HEK293T (cell line): ENCODE measurements at regions not wholly inside any gene's neighbourhood (a gene's known extent, or its start where the extent isn't known, plus 50 kb on each side); places are given as distances from the start of the nearest gene placed in this dataset.

Source experiments
- BHLHE40 ChIP-seq: fragments of 450-650 bp; IDR thresholded peaks from 2 replicates; pipeline ENCODE4 v1.6.1; 2016; ENCODE audit warnings: mild to moderate bottlenecking, moderate library complexity, borderline replicate concordance
- FOXA1 ChIP-seq: fragments of 450-650 bp; IDR thresholded peaks from 2 replicates; pipeline ENCODE4 v1.6.1; 2016; ENCODE audit warnings: mild to moderate bottlenecking
- FOXM1 ChIP-seq: fragments of 450-650 bp; IDR thresholded peaks from 2 replicates; pipeline ENCODE4 v1.6.1; 2017; ENCODE audit warnings: mild to moderate bottlenecking, borderline replicate concordance
- L3MBTL2 ChIP-seq: fragments of 450-650 bp; conservative IDR thresholded peaks from 2 replicates; pipeline ENCODE4 v1.6.1; 2016; ENCODE audit warnings: mild to moderate bottlenecking
- LEF1 ChIP-seq: fragments of 450-650 bp; IDR thresholded peaks from 2 replicates; pipeline ENCODE4 v1.6.1; 2017; ENCODE audit warnings: mild to moderate bottlenecking, borderline replicate concordance
- SP1 ChIP-seq: fragments of 450-650 bp; IDR thresholded peaks from 2 replicates; pipeline ENCODE4 v1.6.1; 2017
- ZNF384 ChIP-seq: fragments of 450-650 bp; IDR thresholded peaks from 2 replicates; pipeline ENCODE4 v1.6.1; 2016

DNA sequence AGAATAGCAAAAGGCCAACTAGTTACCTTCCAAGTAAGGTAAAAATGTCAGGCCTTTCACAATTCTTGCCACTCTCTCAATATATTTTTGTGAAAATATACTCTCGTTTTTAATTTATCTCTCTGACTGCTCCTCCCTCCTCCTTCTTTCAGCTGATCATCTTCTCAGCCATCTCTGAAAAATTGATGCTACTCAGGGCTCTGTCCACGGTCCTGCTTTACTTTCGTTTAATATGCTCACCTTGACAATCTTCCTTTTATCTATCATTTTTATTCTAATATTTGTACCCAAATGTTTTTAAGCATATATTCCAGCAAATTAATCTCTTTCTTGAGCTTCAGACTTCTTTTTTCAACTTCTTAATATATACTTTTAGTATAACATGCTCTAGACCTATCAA is 1362.1 kb downstream of the ROBO1 start:
- TF ChIP-seq BHLHE40 = no peak
- no peak for TF ChIP-seq SP1
- TF ChIP-seq FOXA1 = no peak
- no peak for TF ChIP-seq FOXM1
- no peak for TF ChIP-seq ZNF384
- no peak for TF ChIP-seq L3MBTL2
- TF ChIP-seq LEF1 = no peak
